ENCODE measurements at regions not wholly inside any gene's neighbourhood (a gene's known extent, or its start where the extent isn't known, plus 50 kb on each side); places are given as distances from the start of the nearest gene placed in this dataset.
"Not testable (repeated sequence)": the region's sequence is repeated elsewhere in the genome, so short reads cannot be mapped to it uniquely, and the experiment has no call there.

- not testable (repeated sequence) for H3K4me1 ChIP-seq; H3K36me3 ChIP-seq; H3K9me3 ChIP-seq; H3K27ac ChIP-seq; H3K27me3 ChIP-seq; DNase-seq (ENCODE audit: low spot score in 2 of 2); H3K4me3 ChIP-seq
- no CpG with 5 or more reads among the region's 8 CpGs for WGBS
Observed at GRCh38 chr22:15583007-15583406, 55.0 kb downstream of the OR11H1 start.

GRCh38 chr22:15602199-15602598, 74.2 kb downstream of the OR11H1 start:
- not testable (repeated sequence) for H3K4me1 ChIP-seq; H3K4me3 ChIP-seq; H3K36me3 ChIP-seq; H3K9me3 ChIP-seq; H3K27ac ChIP-seq; H3K27me3 ChIP-seq; DNase-seq (ENCODE audit: low spot score in 2 of 2)
- no CpG with 5 or more reads among the region's 4 CpGs for WGBS

GRCh38 chr22:15603111-15603510, 75.1 kb downstream of the OR11H1 start:
- H3K4me3 ChIP-seq; H3K4me1 ChIP-seq; H3K36me3 ChIP-seq; H3K27ac ChIP-seq; H3K27me3 ChIP-seq; H3K9me3 ChIP-seq; DNase-seq (ENCODE audit: low spot score in 2 of 2): not testable (repeated sequence)
- WGBS = no CpG with 5 or more reads among the region's 29 CpGs

- H3K4me3 ChIP-seq; H3K4me1 ChIP-seq; H3K36me3 ChIP-seq; H3K9me3 ChIP-seq; DNase-seq (ENCODE audit: low spot score in 2 of 2); H3K27ac ChIP-seq; H3K27me3 ChIP-seq: not testable (repeated sequence)
- no CpG with 5 or more reads among the region's 7 CpGs for WGBS
Observed at GRCh38 chr22:15604176-15604575, 76.2 kb downstream of the OR11H1 start.

GRCh38 chr22:15604679-15605078, 76.7 kb downstream of the OR11H1 start:
- not testable (repeated sequence) for H3K27me3 ChIP-seq; H3K36me3 ChIP-seq; DNase-seq (ENCODE audit: low spot score in 2 of 2); H3K4me1 ChIP-seq; H3K4me3 ChIP-seq; H3K9me3 ChIP-seq; H3K27ac ChIP-seq
- no CpG with 5 or more reads among the region's 3 CpGs for WGBS

GRCh38 chr22:15612906-15613305, 76.9 kb upstream of the POTEH start:
- DNase-seq (ENCODE audit: low spot score in 2 of 2) = peak in 1 of 2 donors; percentile 62
- not testable (repeated sequence) for H3K4me1 ChIP-seq, H3K27me3 ChIP-seq, H3K4me3 ChIP-seq, H3K27ac ChIP-seq, H3K9me3 ChIP-seq, H3K36me3 ChIP-seq
- WGBS = 88% methylated on average over 10 of the region's 12 CpGs

- WGBS = no CpG with 5 or more reads among the region's 9 CpGs
- not testable (repeated sequence) for DNase-seq (ENCODE audit: low spot score in 2 of 2)
Observed at GRCh38 chr22:15615136-15615535, 74.7 kb upstream of the POTEH start.

GRCh38 chr22:15628224-15628623, 61.6 kb upstream of the POTEH start:
- H3K27me3 ChIP-seq, H3K27ac ChIP-seq, H3K4me1 ChIP-seq, H3K4me3 ChIP-seq, H3K9me3 ChIP-seq, H3K36me3 ChIP-seq: not testable (repeated sequence)
- 84% methylated on average over 8 of the region's 8 CpGs for WGBS
- DNase-seq (ENCODE audit: low spot score in 2 of 2) = peak in 1 of 2 donors; percentile 82

More at GRCh38 chr22:15615136-15615535, 74.7 kb upstream of the POTEH start:
- H3K4me1 ChIP-seq, H3K36me3 ChIP-seq, H3K9me3 ChIP-seq, H3K4me3 ChIP-seq, H3K27ac ChIP-seq, H3K27me3 ChIP-seq: not testable (repeated sequence)

- not testable (repeated sequence) for H3K9me3 ChIP-seq; H3K4me3 ChIP-seq; H3K36me3 ChIP-seq; DNase-seq (ENCODE audit: low spot score in 2 of 2); H3K27ac ChIP-seq; H3K27me3 ChIP-seq; H3K4me1 ChIP-seq
- WGBS = no CpG with 5 or more reads among the region's 12 CpGs
Observed at GRCh38 chr22:15636765-15637164, 53.1 kb upstream of the POTEH start.

- H3K4me3 ChIP-seq; H3K27me3 ChIP-seq; H3K36me3 ChIP-seq; DNase-seq (ENCODE audit: low spot score in 2 of 2); H3K27ac ChIP-seq; H3K9me3 ChIP-seq; H3K4me1 ChIP-seq: not testable (repeated sequence)
- WGBS = no CpG with 5 or more reads among the region's 2 CpGs
Observed at GRCh38 chr22:15637471-15637870, 52.4 kb upstream of the POTEH start.

GRCh38 chr22:15637886-15638285, 51.9 kb upstream of the POTEH start:
- DNase-seq (ENCODE audit: low spot score in 2 of 2); H3K36me3 ChIP-seq; H3K27me3 ChIP-seq; H3K27ac ChIP-seq; H3K4me1 ChIP-seq; H3K9me3 ChIP-seq; H3K4me3 ChIP-seq: not testable (repeated sequence)
- WGBS = 77% methylated on average over 4 of the region's 11 CpGs
